ENCODE measurements at regions not wholly inside any gene's neighbourhood (a gene's known extent, or its start where the extent isn't known, plus 50 kb on each side); places are given as distances from the start of the nearest gene placed in this dataset.
"Not testable (repeated sequence)": the region's sequence is repeated elsewhere in the genome, so short reads cannot be mapped to it uniquely, and the experiment has no call there.

- DNase-seq: no peak
Measured at GRCh38 chr4:12562021-12562420, 922.1 kb downstream of the RAB28 start.

GRCh38 chr4:12555011-12555410 is 929.1 kb downstream of the RAB28 start:
- DNase-seq: no peak

- no peak for DNase-seq
Measured at GRCh38 chr4:12548678-12549077, 935.5 kb downstream of the RAB28 start.

GRCh38 chr4:12545812-12546211 is 938.3 kb downstream of the RAB28 start:
- DNase-seq: no peak

- DNase-seq: no peak
Measured at GRCh38 chr4:12538162-12538561, 946.0 kb downstream of the RAB28 start.

- DNase-seq: no peak
Measured at GRCh38 chr4:12534684-12535083, 949.5 kb downstream of the RAB28 start.

- DNase-seq: no peak
Measured at GRCh38 chr4:12519426-12519825, 964.7 kb downstream of the RAB28 start.

GRCh38 chr4:12507868-12508481 is 976.2 kb downstream of the RAB28 start:
- no peak for DNase-seq

GRCh38 chr4:12500409-12500808 is 983.7 kb downstream of the RAB28 start:
- no peak for DNase-seq

GRCh38 chr4:12499693-12500092 is 984.4 kb downstream of the RAB28 start:
- no peak for DNase-seq

- no peak for DNase-seq
Measured at GRCh38 chr4:12495211-12495610, 988.9 kb downstream of the RAB28 start.

- no peak for DNase-seq
Measured at GRCh38 chr4:12492730-12493393, 991.3 kb downstream of the RAB28 start.

GRCh38 chr4:12488672-12489071 is 995.5 kb downstream of the RAB28 start:
- no peak for DNase-seq

GRCh38 chr4:12487000-12487399 is 997.1 kb downstream of the RAB28 start:
- DNase-seq: no peak

GRCh38 chr4:12472087-12472486 is 1012.1 kb downstream of the RAB28 start:
- DNase-seq: no peak

GRCh38 chr4:12471193-12471592 is 1012.9 kb downstream of the RAB28 start:
- no peak for DNase-seq

GRCh38 chr4:12461576-12461975 is 1022.6 kb downstream of the RAB28 start:
- not testable (repeated sequence) for DNase-seq

- DNase-seq: no peak
Measured at GRCh38 chr4:12459126-12459525, 1025.0 kb downstream of the RAB28 start.

GRCh38 chr4:12458621-12459020 is 1025.5 kb downstream of the RAB28 start:
- DNase-seq: no peak

GRCh38 chr4:12452291-12452690 is 1023.6 kb upstream of the HS3ST1 start:
- no peak for DNase-seq

GRCh38 chr4:12447451-12447850 is 1018.8 kb upstream of the HS3ST1 start:
- DNase-seq: no peak

- no peak for DNase-seq
Measured at GRCh38 chr4:12446657-12447185, 1018.0 kb upstream of the HS3ST1 start.

GRCh38 chr4:12446256-12446655 is 1017.6 kb upstream of the HS3ST1 start:
- DNase-seq: no peak

GRCh38 chr4:12445711-12446235 is 1017.1 kb upstream of the HS3ST1 start:
- DNase-seq: no peak
